Mesothelial cell of epicardium (in vitro differentiated cells): ENCODE measurements at regions not wholly inside any gene's neighbourhood (a gene's known extent, or its start where the extent isn't known, plus 50 kb on each side); places are given as distances from the start of the nearest gene placed in this dataset.
A peak's percentile ranks its signal among the peaks of the same experiment; 100 is the strongest.
"Not testable (repeated sequence)": the region's sequence is repeated elsewhere in the genome, so short reads cannot be mapped to it uniquely, and the experiment has no call there.

Experiments
- DNase-seq, 2 experiments: peaks; one replicate each; pipeline ENCODE4 v3.0.0; 2021; ENCODE audit warnings: low spot score in 2 of 2; ENCODE audit not compliant: unreplicated experiment in 2 of 2
- H3K27ac Mint-ChIP-seq: 2 replicates; pipeline ENCODE4 v1.8.0; 2021; ENCODE audit warnings: mixed read lengths
- H3K27me3 Mint-ChIP-seq: 2 replicates; pipeline ENCODE4 v1.8.0; 2021; ENCODE audit warnings: low read depth, mixed read lengths
- H3K36me3 Mint-ChIP-seq: 2 replicates; pipeline ENCODE4 v1.8.0; 2021; ENCODE audit warnings: mixed read lengths
- H3K4me1 Mint-ChIP-seq: 2 replicates; pipeline ENCODE4 v1.8.0; 2021; ENCODE audit warnings: mixed read lengths
- H3K4me3 Mint-ChIP-seq: 2 replicates; pipeline ENCODE4 v1.8.0; 2021; ENCODE audit warnings: mild to moderate bottlenecking, moderate library complexity, mixed read lengths
- H3K9me3 Mint-ChIP-seq: 2 replicates; pipeline ENCODE4 v1.8.0; 2021; ENCODE audit warnings: mixed read lengths
- TF ChIP-seq, protein P1 (sequence below): fragments of 200-600 bp; sonication (generic); IDR thresholded peaks from one replicate; pipeline ENCODE4 v1.5.0; 2021; ENCODE audit warnings: antibody characterized with exemption; ENCODE audit not compliant: unreplicated experiment

DNA sequence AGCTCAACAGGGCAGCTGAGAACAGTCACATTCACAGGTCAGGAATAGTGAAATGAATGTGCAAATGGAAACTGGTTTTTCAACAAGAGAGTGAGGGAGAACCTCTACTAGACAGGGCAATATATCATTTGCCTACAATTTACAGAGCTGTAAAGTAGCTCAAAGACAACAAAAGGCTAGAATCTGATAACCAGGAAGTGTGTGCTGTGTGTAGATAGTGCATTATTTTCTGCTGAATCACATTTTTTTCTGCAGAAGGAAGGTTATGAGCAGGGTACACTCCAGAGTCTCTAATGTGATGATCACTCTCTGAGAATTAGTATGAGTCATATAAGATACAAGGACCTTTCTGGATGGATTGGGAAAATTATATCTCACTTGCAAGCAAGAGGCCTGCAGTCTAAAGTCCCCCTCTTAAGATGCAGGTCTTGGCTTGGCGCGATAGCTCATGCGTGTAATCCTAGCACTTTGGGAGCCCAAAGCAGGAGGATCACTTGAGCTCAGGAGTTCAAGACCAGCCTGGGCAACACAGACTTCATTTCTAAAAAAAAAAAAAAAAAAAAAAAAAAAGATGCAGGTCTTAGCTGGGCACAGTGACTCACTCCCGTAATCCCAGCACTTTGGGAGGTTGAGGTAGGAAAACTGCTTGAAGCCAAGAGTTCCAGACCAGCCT is 59.9 kb upstream of the COBL start:
- H3K36me3 Mint-ChIP-seq: no peaks in the 10 kb centered on the region
- H3K4me3 Mint-ChIP-seq: no peak overlapping the region
- H3K4me1 Mint-ChIP-seq: peaks cover 8% of the 10 kb centered on the region
- peak overlapping the region; percentile 69 for H3K27ac Mint-ChIP-seq
- H3K27me3 Mint-ChIP-seq: no peaks in the 10 kb centered on the region
- TF ChIP-seq, protein P1, sequence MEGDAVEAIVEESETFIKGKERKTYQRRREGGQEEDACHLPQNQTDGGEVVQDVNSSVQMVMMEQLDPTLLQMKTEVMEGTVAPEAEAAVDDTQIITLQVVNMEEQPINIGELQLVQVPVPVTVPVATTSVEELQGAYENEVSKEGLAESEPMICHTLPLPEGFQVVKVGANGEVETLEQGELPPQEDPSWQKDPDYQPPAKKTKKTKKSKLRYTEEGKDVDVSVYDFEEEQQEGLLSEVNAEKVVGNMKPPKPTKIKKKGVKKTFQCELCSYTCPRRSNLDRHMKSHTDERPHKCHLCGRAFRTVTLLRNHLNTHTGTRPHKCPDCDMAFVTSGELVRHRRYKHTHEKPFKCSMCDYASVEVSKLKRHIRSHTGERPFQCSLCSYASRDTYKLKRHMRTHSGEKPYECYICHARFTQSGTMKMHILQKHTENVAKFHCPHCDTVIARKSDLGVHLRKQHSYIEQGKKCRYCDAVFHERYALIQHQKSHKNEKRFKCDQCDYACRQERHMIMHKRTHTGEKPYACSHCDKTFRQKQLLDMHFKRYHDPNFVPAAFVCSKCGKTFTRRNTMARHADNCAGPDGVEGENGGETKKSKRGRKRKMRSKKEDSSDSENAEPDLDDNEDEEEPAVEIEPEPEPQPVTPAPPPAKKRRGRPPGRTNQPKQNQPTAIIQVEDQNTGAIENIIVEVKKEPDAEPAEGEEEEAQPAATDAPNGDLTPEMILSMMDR: no peak
- peaks cover 3% of the 10 kb centered on the region for H3K9me3 Mint-ChIP-seq
- no peak for DNase-seq

DNA sequence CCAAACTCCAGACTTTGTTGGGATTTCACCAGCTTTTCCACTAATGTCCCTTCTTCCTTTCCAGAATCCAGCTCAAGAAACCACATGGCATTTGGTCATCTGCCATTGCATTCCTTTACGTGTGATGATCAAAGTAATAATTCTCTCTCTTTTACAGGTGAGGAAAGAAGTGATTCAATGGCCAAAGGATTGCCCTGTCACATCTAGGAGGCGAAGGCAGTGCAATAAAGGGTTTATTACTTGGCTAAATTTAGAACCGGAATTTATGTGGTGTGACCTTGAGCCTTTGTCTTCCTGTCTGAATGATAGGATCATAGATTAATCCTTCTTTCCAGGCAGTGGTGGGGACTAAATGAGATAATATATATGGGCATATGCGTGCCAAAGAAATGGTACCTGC is 58.3 kb upstream of the COBL start:
- Mint-ChIP-seq H3K27me3 (no peaks in the 10 kb centered on the region), H3K27ac (no peak overlapping the region), H3K4me3 (no peak overlapping the region), H3K9me3 (no peaks in the 10 kb centered on the region), H3K36me3 (no peaks in the 10 kb centered on the region), H3K4me1 (peaks cover 8% of the 10 kb centered on the region)
- no peak for DNase-seq
- TF ChIP-seq, protein P1: no peak

DNA sequence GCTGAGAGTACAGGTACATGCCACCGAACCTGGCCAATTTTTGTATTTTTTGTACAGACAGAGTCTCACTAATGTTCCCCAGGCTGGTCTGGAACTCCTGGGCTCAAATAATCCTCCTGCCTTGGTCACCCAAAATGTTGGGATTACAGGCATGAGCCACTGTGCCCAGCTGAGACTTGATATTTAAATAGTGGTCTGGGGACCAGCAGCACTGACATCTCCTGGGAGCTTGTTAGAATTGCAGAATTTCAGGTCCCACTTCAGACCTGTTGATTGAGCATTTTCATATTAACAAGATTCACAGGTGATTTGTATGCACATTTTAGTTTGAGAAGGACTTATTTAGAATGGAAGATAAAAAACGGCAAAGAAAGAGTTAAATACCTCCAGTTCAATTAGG is 57.0 kb upstream of the COBL start:
- not testable (repeated sequence) for H3K27ac Mint-ChIP-seq, H3K4me1 Mint-ChIP-seq, DNase-seq, H3K36me3 Mint-ChIP-seq, H3K4me3 Mint-ChIP-seq, H3K9me3 Mint-ChIP-seq, H3K27me3 Mint-ChIP-seq

DNA sequence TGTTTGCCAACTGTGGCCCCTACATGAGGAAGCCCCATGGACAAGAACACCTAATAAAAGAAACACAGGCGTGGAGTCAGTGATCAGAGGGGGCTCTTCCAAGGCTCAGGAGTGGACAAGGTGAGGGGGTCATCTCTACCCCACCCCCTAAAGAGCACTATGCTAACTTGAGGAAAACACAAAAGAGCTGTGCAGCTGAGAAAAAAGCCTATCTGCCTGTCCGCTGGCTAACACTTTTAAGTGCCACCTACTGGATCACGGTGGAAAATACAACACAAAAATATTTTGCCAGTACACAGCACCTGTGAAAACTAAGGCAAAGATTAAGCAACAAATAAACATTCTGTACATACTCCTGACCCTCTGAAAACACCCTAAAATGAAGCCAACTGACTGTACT is 53.1 kb upstream of the COBL start:
- Mint-ChIP-seq H3K27ac (no peak overlapping the region), H3K4me3 (no peak overlapping the region), H3K27me3 (peaks cover under 1% of the 10 kb centered on the region), H3K36me3 (no peaks in the 10 kb centered on the region), H3K4me1 (peaks cover 5% of the 10 kb centered on the region), H3K9me3 (no peaks in the 10 kb centered on the region)
- DNase-seq: no peak
- TF ChIP-seq, protein P1: peak; percentile 46

DNA sequence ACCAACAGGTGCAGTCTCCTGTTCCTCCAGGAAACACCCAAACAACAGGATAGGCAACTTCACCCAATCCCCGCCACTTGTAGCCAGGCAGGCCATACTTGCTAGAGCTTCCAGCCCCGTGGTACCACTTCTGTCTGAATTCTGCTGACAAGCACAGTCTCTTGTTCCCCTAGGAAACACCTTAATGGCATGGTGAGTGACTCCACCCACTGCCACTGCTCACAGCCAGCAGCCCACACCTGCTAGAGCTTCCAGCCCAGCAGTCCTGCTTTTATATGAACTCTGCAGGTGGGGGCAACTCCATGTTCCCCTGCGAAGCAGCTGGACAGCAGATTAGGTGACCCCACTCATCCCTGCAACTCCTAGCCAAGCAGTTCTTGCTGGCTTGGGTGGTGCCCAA is 52.6 kb upstream of the COBL start:
- not testable (repeated sequence) for H3K27me3 Mint-ChIP-seq, H3K9me3 Mint-ChIP-seq

DNA sequence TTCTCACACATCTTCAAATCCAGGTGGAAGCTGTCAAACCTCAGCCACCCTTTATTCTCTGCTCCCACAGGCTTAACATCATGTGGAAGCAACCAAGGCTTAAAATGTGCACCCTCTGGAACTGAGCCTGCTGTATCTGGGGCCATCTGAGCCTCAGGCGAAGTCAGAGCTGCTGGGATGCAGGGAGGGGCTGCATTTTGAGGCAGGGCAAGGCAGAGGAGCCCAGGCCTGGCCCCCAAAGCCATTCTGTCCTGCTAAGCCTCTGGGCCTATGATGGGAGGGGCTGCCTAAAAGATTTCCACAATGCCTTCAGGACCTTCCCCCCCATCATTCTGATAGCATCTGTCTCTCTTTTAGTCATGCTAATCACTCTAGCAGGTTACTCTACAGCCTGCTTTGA is 51.7 kb upstream of the COBL start:
- TF ChIP-seq, protein P1: no peak
- DNase-seq: no peak
- Mint-ChIP-seq H3K9me3 (no peaks in the 10 kb centered on the region), H3K4me3 (no peak overlapping the region), H3K27ac (no peak overlapping the region), H3K4me1 (peaks cover 5% of the 10 kb centered on the region), H3K27me3 (peaks cover 1% of the 10 kb centered on the region), H3K36me3 (no peaks in the 10 kb centered on the region)

More for the DNA sequence above, 52.6 kb upstream of the COBL start:
- H3K4me3 Mint-ChIP-seq, H3K4me1 Mint-ChIP-seq, H3K27ac Mint-ChIP-seq, H3K36me3 Mint-ChIP-seq, DNase-seq: not testable (repeated sequence)

DNA sequence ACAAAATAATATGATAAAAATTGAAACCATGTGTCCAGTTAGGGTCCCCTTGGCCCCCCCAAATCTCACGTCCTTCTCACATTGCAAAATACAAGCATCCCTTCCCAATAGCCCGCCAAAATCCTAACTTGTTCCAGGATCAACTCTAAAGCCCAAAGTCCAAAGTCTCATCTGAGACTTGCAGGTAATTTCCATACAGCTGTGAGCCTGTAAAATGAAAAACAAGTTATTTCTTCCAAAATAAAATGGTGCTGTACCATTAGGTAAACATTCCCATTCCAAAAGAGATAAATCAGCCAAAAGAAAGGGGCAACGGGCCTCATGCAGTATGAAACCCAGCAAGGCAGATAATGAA is 51.0 kb upstream of the COBL start:
- H3K9me3 Mint-ChIP-seq: peaks cover 3% of the 10 kb centered on the region
- no peak for DNase-seq
- peaks cover 5% of the 10 kb centered on the region for H3K4me1 Mint-ChIP-seq
- no peak overlapping the region for H3K4me3 Mint-ChIP-seq
- no peak overlapping the region for H3K27ac Mint-ChIP-seq
- TF ChIP-seq, protein P1: no peak
- H3K36me3 Mint-ChIP-seq: no peaks in the 10 kb centered on the region
- peaks cover 1% of the 10 kb centered on the region for H3K27me3 Mint-ChIP-seq
